ENCODE measurements at regions not wholly inside any gene's neighbourhood (a gene's known extent, or its start where the extent isn't known, plus 50 kb on each side); places are given as distances from the start of the nearest gene placed in this dataset.

DNA sequence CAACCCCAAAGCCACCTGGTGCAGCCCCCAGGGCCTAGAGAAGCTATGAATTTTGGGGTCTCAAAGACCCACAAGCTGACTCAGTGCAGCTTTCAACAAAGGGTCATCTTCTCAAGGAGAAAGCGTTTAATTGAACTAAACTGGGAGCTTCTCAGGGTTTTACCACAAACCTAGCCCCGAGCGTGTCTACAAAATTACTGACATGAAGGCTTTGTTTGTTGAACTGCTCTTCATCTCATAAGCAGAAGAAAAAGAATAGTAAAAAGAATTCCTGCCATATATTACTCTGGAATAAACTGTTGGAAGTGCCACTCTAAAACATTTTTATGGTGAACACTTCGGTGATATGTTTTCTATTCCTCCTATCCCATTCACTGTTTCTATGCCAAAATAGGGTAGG, 50.8 kb upstream of the INCENP start:
- DNase-seq, result no peak
- Histone ChIP-seq H3K27me3 (no peaks in the 10 kb centered on the region), H3K9me3 (no peaks in the 10 kb centered on the region), H3K27ac (no peak overlapping the region), H3K4me3 (no peak overlapping the region), H3K36me3 (no peaks in the 10 kb centered on the region), H3K4me1 (peaks cover 0 to 7% (median 0%) of the 10 kb centered on the region in 9 donors)
- no peak for ATAC-seq
- TF ChIP-seq, protein P1, sequence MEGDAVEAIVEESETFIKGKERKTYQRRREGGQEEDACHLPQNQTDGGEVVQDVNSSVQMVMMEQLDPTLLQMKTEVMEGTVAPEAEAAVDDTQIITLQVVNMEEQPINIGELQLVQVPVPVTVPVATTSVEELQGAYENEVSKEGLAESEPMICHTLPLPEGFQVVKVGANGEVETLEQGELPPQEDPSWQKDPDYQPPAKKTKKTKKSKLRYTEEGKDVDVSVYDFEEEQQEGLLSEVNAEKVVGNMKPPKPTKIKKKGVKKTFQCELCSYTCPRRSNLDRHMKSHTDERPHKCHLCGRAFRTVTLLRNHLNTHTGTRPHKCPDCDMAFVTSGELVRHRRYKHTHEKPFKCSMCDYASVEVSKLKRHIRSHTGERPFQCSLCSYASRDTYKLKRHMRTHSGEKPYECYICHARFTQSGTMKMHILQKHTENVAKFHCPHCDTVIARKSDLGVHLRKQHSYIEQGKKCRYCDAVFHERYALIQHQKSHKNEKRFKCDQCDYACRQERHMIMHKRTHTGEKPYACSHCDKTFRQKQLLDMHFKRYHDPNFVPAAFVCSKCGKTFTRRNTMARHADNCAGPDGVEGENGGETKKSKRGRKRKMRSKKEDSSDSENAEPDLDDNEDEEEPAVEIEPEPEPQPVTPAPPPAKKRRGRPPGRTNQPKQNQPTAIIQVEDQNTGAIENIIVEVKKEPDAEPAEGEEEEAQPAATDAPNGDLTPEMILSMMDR (IDR thresholded peaks at IDR 0.05), result no peak
- 92 to 97% methylated on average over 4 of the region's 4 CpGs for WGBS, 2 donors
- intact Hi-C loops (cut with DNase I), result no loop called here

DNA sequence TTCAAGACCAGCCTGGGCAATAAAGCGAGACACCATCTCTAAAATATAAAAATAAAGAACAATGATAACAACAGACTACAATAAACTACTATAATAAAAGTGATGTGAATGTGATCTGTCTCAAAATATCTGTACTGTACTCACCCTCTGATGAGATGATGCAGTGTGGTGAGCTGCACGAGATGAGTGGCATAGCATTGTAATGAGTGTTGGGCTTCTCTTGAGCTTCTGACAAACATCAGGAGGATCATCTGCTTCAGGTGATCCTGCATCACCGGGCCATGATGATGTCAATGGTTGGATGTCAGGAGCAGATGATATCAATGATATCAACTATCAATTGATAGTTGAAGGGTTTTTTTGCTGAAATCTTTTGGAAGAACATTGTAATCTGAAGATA, 52.4 kb upstream of the INCENP start:
- 92 to 93% methylated on average over 3 of the region's 3 CpGs for WGBS, 2 donors
- Histone ChIP-seq H3K27me3 (no peaks in the 10 kb centered on the region), H3K36me3 (no peaks in the 10 kb centered on the region), H3K27ac (no peak overlapping the region), H3K4me1 (peaks cover 0 to 7% (median 0%) of the 10 kb centered on the region in 9 donors), H3K4me3 (no peak overlapping the region), H3K9me3 (no peaks in the 10 kb centered on the region)
- TF ChIP-seq, protein P1 (IDR thresholded peaks at IDR 0.05), result no peak
- intact Hi-C loops (cut with DNase I), result no loop called here
- DNase-seq, result no peak
- ATAC-seq, result no peak

GRCh38 chr11:62069986-62070919, 53.6 kb upstream of the INCENP start:
- intact Hi-C loops (cut with DNase I), result no loop called here
- Histone ChIP-seq H3K36me3 (no peaks in the 10 kb centered on the region), H3K9me3 (no peaks in the 10 kb centered on the region), H3K4me1 (peaks cover 0 to 7% (median 0%) of the 10 kb centered on the region in 9 donors), H3K4me3 (no peak overlapping the region), H3K27me3 (no peaks in the 10 kb centered on the region), H3K27ac (no peak overlapping the region)
- ATAC-seq (no peak), DNase-seq (no peak)
- WGBS, 2 donors, result 59 to 66% methylated on average over 15 of the region's 15 CpGs
- TF ChIP-seq, protein P1 (IDR thresholded peaks at IDR 0.05), result no peak

DNA sequence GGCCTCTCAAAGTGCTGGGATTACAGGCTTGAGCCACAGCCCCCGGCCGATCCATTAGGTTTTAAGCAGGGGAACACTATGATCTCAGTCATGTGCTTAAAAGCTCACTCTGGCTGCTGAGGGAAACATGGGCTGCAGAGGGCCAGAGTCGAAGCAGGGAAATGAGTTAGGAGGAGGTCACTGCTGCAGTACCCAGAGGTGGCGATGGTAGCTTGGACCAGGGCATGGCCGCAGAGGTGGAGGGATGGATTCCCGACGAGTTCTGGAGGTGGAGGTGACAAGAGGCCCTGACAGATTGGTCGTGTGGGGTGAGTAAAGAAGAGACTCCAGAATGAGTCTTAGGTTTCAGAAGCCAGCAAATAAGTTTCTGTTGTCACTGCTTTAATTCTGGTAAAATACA, 54.4 kb upstream of the INCENP start:
- intact Hi-C loops (cut with DNase I), result no loop called here
- 82 to 84% methylated on average over 8 of the region's 8 CpGs for WGBS, 2 donors
- DNase-seq (no peak), ATAC-seq (no peak)
- Histone ChIP-seq H3K27ac (no peak overlapping the region), H3K4me1 (peaks cover 0 to 7% (median 0%) of the 10 kb centered on the region in 9 donors), H3K9me3 (no peaks in the 10 kb centered on the region), H3K27me3 (no peaks in the 10 kb centered on the region), H3K36me3 (no peaks in the 10 kb centered on the region), H3K4me3 (no peak overlapping the region)
- TF ChIP-seq, protein P1 (IDR thresholded peaks at IDR 0.05), result no peak
